GM23338 (cell line): ENCODE measurements at regions not wholly inside any gene's neighbourhood (a gene's known extent, or its start where the extent isn't known, plus 50 kb on each side); places are given as distances from the start of the nearest gene placed in this dataset.

ENCODE experiments used
- ATAC-seq: fragments of 200-7000 bp; cut with Tn5 transposase; 3 replicates; pipeline ENCODE4 v1.9.1; 2020
- DNase-seq: peaks from one replicate; pipeline ENCODE4 v3.0.0-alpha.2; 2015; ENCODE audit warnings: low spot score
- H2AFZ ChIP-seq: fragments of 200-600 bp; sonication (generic); 2 replicates; pipeline ENCODE4 v1.8.0; 2016; ENCODE audit warnings: antibody characterized with exemption, mild to moderate bottlenecking, moderate library complexity
- H3F3A ChIP-seq: fragments of 200-600 bp; sonication (generic); replicated peaks from 2 replicates; pipeline ENCODE4 v1.8.0; 2017; ENCODE audit warnings: antibody characterized with exemption, mixed run types, low read depth
- H3K27ac ChIP-seq: fragments of 200-600 bp; sonication (generic); 2 replicates; pipeline ENCODE4 v1.6.1; 2016; ENCODE audit warnings: low read depth
- H3K27me3 ChIP-seq: fragments of 200-600 bp; sonication (generic); 2 replicates; pipeline ENCODE4 v1.8.0; 2016; ENCODE audit warnings: mild to moderate bottlenecking, mixed run types, moderate library complexity; ENCODE audit not compliant: insufficient read depth
- H3K36me3 ChIP-seq: fragments of 200-600 bp; sonication (generic); 2 replicates; pipeline ENCODE4 v1.8.0; 2016; ENCODE audit warnings: mild to moderate bottlenecking; ENCODE audit not compliant: insufficient read depth
- H3K4me1 ChIP-seq: fragments of 200-600 bp; sonication (generic); 2 replicates; pipeline ENCODE4 v1.8.0; 2016; ENCODE audit warnings: mild to moderate bottlenecking, moderate library complexity; ENCODE audit not compliant: insufficient read depth
- H3K4me2 ChIP-seq: fragments of 200-600 bp; sonication (generic); 2 replicates; pipeline ENCODE4 v1.7.1; 2017; ENCODE audit warnings: mixed run types
- H3K4me3 ChIP-seq: fragments of 200-600 bp; sonication (generic); 2 replicates; pipeline ENCODE4 v1.6.1; 2016; ENCODE audit warnings: mixed run types
- H3K79me2 ChIP-seq: fragments of 200-600 bp; sonication (generic); replicated peaks from 2 replicates; pipeline ENCODE4 v1.8.0; 2017; ENCODE audit warnings: mild to moderate bottlenecking; ENCODE audit not compliant: insufficient read depth
- H3K9me2 ChIP-seq: fragments of 200-600 bp; sonication (generic); 2 replicates; pipeline ENCODE4 v1.8.0; 2017; ENCODE audit not compliant: insufficient read depth
- H4K20me1 ChIP-seq: fragments of 200-600 bp; sonication (generic); replicated peaks from 2 replicates; pipeline ENCODE4 v1.8.0; 2017; ENCODE audit warnings: mild to moderate bottlenecking; ENCODE audit not compliant: insufficient read depth
- H3K27ac Mint-ChIP-seq: 2 replicates; pipeline ENCODE4 v1.8.0; 2020; ENCODE audit warnings: inconsistent platforms, mild to moderate bottlenecking, moderate library complexity, mixed read lengths
- H3K27me3 Mint-ChIP-seq: 3 replicates; pipeline ENCODE4 v1.8.0; 2022; ENCODE audit warnings: low read depth, mild to moderate bottlenecking, moderate library complexity, mixed read lengths, inconsistent platforms; ENCODE audit not compliant: insufficient read depth, poor library complexity
- H3K36me3 Mint-ChIP-seq: 3 replicates; pipeline ENCODE4 v1.8.0; 2021; ENCODE audit warnings: low read depth, mild to moderate bottlenecking, inconsistent platforms, moderate library complexity, mixed read lengths
- H3K4me1 Mint-ChIP-seq: 3 replicates; pipeline ENCODE4 v1.8.0; 2020; ENCODE audit warnings: mild to moderate bottlenecking, inconsistent platforms, mixed read lengths
- H3K4me3 Mint-ChIP-seq: 3 replicates; pipeline ENCODE4 v1.8.0; 2021; ENCODE audit warnings: moderate library complexity, mild to moderate bottlenecking, inconsistent platforms, mixed read lengths
- H3K9me3 Mint-ChIP-seq: 3 replicates; pipeline ENCODE4 v1.8.0; 2020; ENCODE audit warnings: moderate library complexity, mild to moderate bottlenecking, inconsistent platforms, mixed read lengths
- CREB1 ChIP-seq: fragments of 250-450 bp; sonication (Bioruptor Pico); IDR thresholded peaks from 2 replicates; pipeline ENCODE4 v1.5.0; 2020; ENCODE audit warnings: low read depth, mild to moderate bottlenecking, moderate library complexity
- CTCF ChIP-seq, 2 experiments: fragments of 200-600 bp in 1 of 2; sonication (generic) in 1 of 2; conservative IDR thresholded peaks; 2 replicates each; pipeline versions ENCODE4 v1.5.1 to v1.6.1; 2016 to 2017; ENCODE audit warnings: antibody characterized with exemption in 2 of 2, low read depth in 2 of 2, mild to moderate bottlenecking in 2 of 2, moderate library complexity in 1 of 2
- ETS1 ChIP-seq: IDR thresholded peaks from 2 replicates; pipeline ENCODE4 v1.6.1; 2016; ENCODE audit warnings: antibody characterized with exemption
- EZH2 ChIP-seq: fragments of 200-600 bp; sonication (generic); IDR thresholded peaks from one replicate; pipeline ENCODE4 v1.8.0; 2017; ENCODE audit warnings: antibody characterized with exemption, mild to moderate bottlenecking, low read depth; ENCODE audit not compliant: unreplicated experiment
- EZH2phosphoT487 ChIP-seq: fragments of 200-600 bp; sonication (generic); IDR thresholded peaks from one replicate; pipeline ENCODE4 v1.8.1; 2018; ENCODE audit warnings: antibody characterized with exemption; ENCODE audit not compliant: unreplicated experiment
- JUNB ChIP-seq: IDR thresholded peaks from one replicate; pipeline ENCODE4 v1.6.1; 2016; ENCODE audit warnings: antibody characterized with exemption; ENCODE audit not compliant: unreplicated experiment
- POLR2AphosphoS5 ChIP-seq: IDR thresholded peaks from 2 replicates; pipeline ENCODE4 v1.6.1; 2016; ENCODE audit warnings: antibody characterized with exemption, low read depth
- STAT1 ChIP-seq: IDR thresholded peaks from one replicate; pipeline ENCODE4 v1.6.1; 2016; ENCODE audit warnings: antibody characterized with exemption; ENCODE audit not compliant: unreplicated experiment
- ZNF114 ChIP-seq: fragments of 250-450 bp; sonication (Bioruptor Pico); IDR thresholded peaks from 2 replicates; pipeline ENCODE4 v1.5.0; 2020; ENCODE audit warnings: mild to moderate bottlenecking, moderate library complexity
- ZNF331 ChIP-seq: fragments of 250-450 bp; sonication (Bioruptor Pico); IDR thresholded peaks from 2 replicates; pipeline ENCODE4 v1.5.0; 2020; ENCODE audit warnings: low read depth, mild to moderate bottlenecking, moderate library complexity
- ZNF462 ChIP-seq: fragments of 250-450 bp; sonication (Bioruptor Pico); IDR thresholded peaks from 2 replicates; pipeline ENCODE4 v1.5.0; 2020; ENCODE audit warnings: mild to moderate bottlenecking, moderate library complexity

- H3K27ac ChIP-seq: no peak overlapping the region
Observed at GRCh38 chr3:124363476-124363875, 366.8 kb upstream of the UMPS start.

More at GRCh38 chr3:124363476-124363875, 366.8 kb upstream of the UMPS start:
- Histone ChIP-seq H3K36me3 (no peaks in the 10 kb centered on the region), H2AFZ (no peak overlapping the region), H3K4me1 (peaks cover 9% of the 10 kb centered on the region), H3K4me3 (no peak overlapping the region), H3K79me2 (no peaks in the 10 kb centered on the region), H3K9me2 (peaks cover 13% of the 10 kb centered on the region; the same call in 1 of the 2 replicates), H3F3A (no peaks in the 10 kb centered on the region), H3K27me3 (no peaks in the 10 kb centered on the region), H3K4me2 (no peak overlapping the region), H4K20me1 (no peaks in the 10 kb centered on the region)
- H3K27ac Mint-ChIP-seq: no peak overlapping the region
- H3K27me3 Mint-ChIP-seq: peaks cover 2% of the 10 kb centered on the region
- H3K9me3 Mint-ChIP-seq: peaks cover 7% of the 10 kb centered on the region; the same call in 1 of the 3 replicates
- H3K4me3 Mint-ChIP-seq: no peak overlapping the region
- DNase-seq: no peak
- no peaks in the 10 kb centered on the region for H3K36me3 Mint-ChIP-seq
- peaks cover 20% of the 10 kb centered on the region for H3K4me1 Mint-ChIP-seq
- no peak for ATAC-seq
- TF ChIP-seq ZNF114 (CRISPR knock-in tag) (no peak), JUNB (no peak), POLR2AphosphoS5 (no peak), ZNF462 (no peak), CTCF (conservative IDR thresholded peaks at IDR 0.05; ENCODE audit: low read depth in 2 of 2) (no peak), EZH2 (no peak), ETS1 (no peak), EZH2phosphoT487 (no peak), ZNF331 (CRISPR knock-in tag) (no peak), CREB1 (no peak), STAT1 (no peak)
